Kasumi-1 (cell line): ENCODE measurements at regions not wholly inside any gene's neighbourhood (a gene's known extent, or its start where the extent isn't known, plus 50 kb on each side); places are given as distances from the start of the nearest gene placed in this dataset.
A peak's percentile ranks its signal among the peaks of the same experiment; 100 is the strongest.
"Not testable (repeated sequence)": the region's sequence is repeated elsewhere in the genome, so short reads cannot be mapped to it uniquely, and the experiment has no call there.

Experiments
- DNase-seq, 2 experiments: peaks; one replicate each; lab custom pipeline; 2025; lab: John Stamatoyannopoulos, UW

- DNase-seq: no peak
Observed at GRCh38 chr4:116665716-116666115, 419.7 kb downstream of the TRAM1L1 start.

GRCh38 chr4:116664198-116664597, 421.2 kb downstream of the TRAM1L1 start:
- no peak for DNase-seq

GRCh38 chr4:116639070-116639577, 446.3 kb downstream of the TRAM1L1 start:
- no peak for DNase-seq

DNA sequence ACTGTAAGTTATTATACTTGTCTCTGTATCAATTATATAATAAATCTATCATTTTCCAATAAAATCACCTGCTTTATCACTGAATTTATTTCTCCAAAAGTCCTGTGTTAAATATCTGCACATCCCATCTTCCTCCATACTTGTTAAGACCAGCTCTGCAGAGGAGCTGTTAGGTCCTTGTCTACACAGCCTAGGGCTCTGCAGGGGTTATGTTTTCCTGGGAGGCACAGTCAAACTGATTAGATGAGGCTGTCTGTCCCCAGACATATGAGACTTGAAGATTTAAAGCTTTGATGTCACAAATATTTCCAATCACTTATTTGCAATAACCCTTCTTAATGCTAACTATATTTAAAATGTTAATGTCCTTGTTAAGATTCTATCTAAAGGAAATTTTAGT, 446.8 kb downstream of the TRAM1L1 start:
- no peak for DNase-seq

DNA sequence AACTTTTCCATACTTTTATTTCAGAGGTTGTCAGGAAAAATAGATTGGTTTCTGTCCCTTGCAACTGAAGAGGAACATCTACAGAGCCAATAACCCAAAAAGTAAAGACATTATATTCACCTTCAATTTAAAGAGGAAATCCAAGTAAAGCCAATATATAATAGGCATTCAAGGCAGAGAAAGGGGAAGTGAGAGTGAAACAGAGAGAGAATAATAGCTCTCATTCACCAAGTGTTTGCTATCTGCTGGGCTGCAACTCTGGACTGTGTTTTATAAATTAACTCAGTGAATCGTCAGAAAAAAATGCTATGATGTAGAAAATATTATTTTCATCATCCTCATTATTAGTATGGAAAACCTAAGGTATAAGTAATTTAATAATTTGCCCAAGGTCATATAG, 448.5 kb downstream of the TRAM1L1 start:
- DNase-seq: peak; percentile 44 to 65

GRCh38 chr4:116632269-116632668, 453.1 kb downstream of the TRAM1L1 start:
- no peak for DNase-seq

DNA sequence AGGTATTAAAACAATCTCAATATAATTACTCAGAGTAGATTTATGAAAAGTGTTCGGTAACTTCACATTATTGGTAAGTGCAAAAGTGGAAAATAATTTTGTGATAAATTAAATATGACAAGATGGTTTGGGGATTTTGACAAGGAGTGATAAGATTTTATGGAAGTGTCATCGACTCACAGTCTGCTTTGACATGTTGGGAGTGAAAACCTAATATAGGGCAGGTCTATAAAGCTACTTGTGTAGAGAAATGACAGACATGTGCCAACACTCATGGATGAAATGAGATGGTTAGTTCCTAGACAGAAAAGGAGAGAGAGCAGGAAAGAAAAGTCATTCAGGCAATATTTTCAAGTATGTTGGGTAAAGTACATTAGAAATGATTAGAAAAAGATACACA, 456.8 kb downstream of the TRAM1L1 start:
- DNase-seq: no peak

GRCh38 chr4:116627545-116627944, 457.8 kb downstream of the TRAM1L1 start:
- no peak for DNase-seq

DNA sequence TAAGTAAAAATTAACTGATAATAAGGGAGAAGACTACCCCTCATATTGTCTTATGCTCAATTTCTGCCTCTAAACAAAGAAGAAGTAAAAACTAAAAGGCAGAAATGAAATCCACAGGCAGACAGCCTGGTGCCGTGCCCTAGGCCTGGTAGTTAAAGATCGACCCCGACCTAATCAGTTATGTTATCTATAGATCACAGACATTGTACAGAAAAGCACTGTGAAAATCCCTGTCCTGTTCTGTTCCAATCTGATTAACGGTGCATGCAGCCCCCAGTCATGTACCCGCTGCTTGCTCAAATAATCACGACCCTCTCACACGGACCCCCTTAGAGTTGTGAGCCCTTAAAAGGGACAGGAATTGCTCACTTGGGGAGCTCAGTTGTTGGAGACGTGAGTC, 465.9 kb downstream of the TRAM1L1 start:
- DNase-seq: not testable (repeated sequence)

GRCh38 chr4:116618638-116619037, 466.7 kb downstream of the TRAM1L1 start:
- no peak for DNase-seq

DNA sequence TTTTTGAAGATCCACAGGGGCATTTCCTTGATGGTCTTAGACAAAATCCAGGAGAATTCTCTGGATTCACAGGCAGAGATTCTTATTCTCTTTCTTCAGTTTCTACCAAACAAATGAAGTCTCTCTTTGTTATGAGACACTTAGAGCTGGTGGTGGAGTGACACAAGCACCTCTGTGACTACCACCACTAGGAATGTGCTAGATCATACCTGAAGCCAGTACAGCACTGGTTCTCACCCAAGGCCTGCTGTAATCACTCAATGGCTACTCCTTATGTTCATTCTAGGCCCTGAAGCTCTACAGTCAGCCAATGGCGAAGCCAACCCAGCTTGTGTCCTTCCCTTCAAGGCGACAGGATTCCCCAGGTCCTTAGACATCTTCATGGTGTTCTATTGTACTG, 482.3 kb downstream of the TRAM1L1 start:
- no peak for DNase-seq

DNA sequence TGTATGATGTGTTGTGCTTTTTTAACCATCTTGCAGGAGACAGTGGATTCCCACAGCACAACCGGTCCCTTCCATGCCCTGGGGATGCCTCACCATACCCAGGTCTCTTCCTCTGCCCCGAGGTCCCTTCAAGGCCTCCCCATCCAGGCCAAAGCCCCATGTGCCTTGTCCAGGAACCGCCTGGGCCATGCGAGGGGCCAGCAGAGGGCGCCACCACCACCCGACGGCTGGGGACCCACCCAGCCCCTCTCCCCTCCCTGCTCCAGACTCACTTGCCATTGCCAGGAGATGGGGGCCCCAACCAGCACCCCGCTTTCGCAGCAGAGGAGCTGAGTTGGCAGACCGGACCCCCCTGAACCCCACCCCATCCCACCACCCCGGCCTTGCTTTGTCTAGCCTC, 485.5 kb downstream of the TRAM1L1 start:
- DNase-seq: no peak

DNA sequence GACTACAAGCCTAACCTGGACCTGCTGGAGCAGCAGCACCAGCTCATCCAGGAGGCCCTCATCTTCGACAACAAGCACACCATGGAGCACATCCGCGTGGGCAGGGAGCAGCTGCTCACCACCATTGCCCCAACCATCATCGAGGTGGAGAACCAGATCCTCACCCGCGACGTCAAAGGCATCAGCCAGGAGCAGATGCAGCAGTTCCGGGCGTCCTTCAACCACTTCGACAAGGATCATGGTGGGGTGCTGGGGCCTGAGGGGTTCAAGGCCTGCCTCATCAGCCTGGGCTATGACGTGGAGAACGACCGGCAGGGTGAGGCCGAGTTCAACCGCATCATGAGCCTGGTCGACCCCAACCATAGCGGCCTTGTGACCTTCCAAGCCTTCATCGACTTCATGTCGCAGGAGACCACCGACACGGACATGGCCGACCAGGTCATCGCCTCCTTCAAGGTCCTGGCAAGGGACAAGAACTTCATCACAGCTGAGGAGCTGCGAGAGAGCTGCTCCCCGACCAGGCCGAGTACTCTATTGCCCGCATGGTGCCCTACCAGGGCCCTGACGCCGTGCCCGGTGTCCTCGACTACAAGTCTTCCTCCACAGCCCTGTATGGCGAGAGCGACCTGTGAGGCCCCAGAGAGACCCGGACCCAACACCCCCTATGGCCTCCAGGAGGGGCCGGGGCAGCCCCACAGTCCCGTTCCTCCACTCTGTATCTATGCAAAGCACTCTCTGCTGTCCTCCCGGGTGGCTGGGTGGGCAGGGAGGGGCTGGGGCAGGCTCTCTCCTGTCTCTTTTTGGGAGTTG, 486.2 kb downstream of the TRAM1L1 start:
- DNase-seq: no peak

DNA sequence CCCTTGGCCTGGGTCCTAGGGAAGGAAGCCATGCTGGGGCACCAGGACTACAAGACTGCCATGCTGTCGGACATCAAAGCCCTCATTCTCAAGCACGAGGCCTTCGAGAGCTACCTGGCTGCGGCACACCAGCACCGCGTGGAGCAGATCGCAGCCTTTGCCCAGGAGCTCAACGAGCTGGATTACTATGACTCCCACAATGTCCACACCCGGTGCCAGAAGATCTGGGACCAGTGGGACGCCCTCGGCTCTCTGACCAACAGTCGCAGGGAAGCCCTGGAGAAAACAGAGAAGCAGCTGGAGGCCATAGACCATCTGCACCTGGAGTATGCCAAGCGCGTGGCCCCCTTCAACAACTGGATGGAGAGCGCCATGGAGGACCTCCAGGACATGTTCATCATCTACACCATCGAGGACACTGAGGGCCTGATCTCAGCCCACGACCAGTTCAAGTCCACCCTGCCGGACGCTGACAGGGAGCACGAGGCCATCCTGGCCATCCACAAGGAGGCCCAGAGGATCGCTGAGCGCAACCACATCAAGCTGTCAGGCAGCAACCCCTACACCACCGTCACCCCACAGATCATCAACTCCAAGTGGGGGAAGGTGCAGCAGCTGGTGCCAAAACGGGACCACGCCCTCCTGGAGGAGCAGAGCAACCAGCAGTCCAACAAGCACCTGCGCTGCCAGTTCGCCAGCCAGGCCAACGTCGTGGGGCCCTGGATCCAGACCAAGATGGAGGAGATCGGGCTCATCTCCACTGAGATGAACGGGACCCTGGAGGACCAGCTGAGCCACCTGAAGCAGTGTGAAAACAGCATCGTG, 487.0 kb downstream of the TRAM1L1 start:
- DNase-seq: no peak

GRCh38 chr4:116590648-116591047, 494.7 kb downstream of the TRAM1L1 start:
- DNase-seq: no peak

DNA sequence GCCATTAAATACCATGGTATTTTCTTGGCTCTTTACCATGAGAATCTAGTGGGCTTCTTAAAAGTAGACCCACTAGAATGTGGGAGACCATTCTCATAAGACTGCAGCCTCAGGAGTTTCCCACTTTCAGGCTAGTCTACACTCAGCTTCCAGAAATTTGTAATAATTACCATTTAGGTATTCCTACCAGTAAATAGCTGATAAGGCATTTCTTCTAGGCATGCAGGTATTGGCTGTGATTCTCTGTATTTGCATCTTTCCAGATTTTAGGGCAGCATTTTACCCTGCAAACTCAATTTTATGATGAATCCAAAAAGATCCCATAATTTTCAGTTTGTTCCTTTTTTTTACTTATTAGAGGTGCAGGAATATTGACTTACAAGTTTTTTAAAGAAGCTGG, 496.6 kb downstream of the TRAM1L1 start:
- no peak for DNase-seq

DNA sequence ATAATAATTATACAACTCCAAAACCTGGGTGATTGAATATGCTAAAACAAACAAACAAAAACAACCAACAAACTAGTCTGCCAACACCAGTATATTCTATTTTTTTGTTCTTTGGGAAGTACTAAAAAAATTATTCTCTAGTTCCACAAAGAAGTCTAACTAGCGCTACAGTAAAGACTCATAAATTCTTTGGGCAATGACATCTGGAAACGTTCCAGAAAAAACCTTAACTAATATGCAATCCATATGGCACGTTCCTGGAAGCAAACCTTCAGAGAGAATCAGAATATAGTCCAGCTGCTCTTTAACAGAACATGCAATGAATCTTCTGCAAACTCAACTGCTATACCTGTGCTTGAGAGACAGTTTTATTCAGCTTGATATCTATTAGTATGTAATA, 500.1 kb downstream of the TRAM1L1 start:
- no peak for DNase-seq

DNA sequence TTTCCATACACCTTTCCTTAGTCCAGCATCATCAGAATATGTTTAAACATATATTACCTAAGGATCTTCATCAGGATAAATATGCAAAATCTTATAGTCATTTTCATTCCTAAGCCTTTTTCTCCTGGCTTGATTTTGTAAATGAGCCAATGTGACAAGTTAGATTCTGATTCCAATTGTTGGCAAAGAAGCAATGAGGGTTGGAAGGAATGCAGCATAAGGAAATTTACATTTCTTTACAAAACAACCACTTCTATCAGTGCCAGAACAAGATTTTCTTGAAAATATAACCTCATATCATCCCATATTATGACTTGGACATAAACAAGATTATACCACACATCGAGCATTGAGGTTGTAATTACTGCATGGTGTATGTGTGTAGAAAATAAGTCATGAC, 508.1 kb downstream of the TRAM1L1 start:
- no peak for DNase-seq

DNA sequence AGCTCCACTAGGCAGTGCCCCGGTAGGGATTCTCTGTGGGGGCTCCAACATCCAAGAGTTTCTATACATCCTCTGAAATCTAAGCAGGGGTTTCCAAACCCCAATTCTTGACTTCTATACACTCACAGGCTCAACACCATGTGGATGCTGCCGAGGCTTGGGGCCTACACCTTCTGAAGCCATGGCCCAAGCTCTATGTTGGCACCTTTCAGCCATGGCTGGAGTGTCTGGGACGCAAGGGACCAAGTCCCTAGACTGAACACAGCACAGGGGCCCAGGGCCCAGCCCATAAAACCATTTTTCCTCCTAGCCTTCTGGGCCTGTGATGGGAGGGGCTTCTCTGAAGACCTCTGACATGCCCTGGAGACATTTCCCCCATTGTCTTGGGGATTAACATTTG, 511.8 kb downstream of the TRAM1L1 start:
- no peak for DNase-seq

- no peak for DNase-seq
Observed at GRCh38 chr4:116561768-116562167, 523.6 kb downstream of the TRAM1L1 start.

- no peak for DNase-seq
Observed at GRCh38 chr4:116551806-116552205, 533.6 kb downstream of the TRAM1L1 start.

DNA sequence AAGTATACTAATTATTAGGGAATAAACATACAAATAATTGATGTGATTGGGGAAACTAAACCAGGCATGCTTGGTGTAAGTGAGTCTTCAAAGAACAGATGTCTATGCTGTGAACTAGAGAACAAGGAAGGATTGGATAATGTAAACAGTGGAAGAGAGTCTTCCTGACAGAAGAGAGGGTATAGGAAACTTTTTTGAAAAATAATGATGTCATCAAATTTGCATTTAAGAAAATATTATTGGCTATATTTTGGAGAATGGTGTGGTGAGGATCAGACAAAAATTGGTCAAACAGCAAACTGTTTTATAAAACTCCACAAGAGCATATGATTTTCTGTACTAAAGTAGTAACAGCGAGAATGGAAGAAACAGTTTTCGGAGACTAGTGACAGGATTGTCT, 537.7 kb downstream of the TRAM1L1 start:
- no peak for DNase-seq

- DNase-seq: no peak
Observed at GRCh38 chr4:116546759-116547158, 538.6 kb downstream of the TRAM1L1 start.
